Vagina (tissue), 2 donors: ENCODE measurements at regions not wholly inside any gene's neighbourhood (a gene's known extent, or its start where the extent isn't known, plus 50 kb on each side); places are given as distances from the start of the nearest gene placed in this dataset.

Experiments used
- DNase-seq, 2 donors: peaks; one replicate each; pipeline ENCODE4 v3.0.0-alpha.2; 2017; ENCODE audit errors: extremely low spot score in 2 of 2
- H3K27ac ChIP-seq: fragments of 200-600 bp; sonication (generic); one replicate; pipeline ENCODE4 v1.5.1; 2019
- H3K27me3 ChIP-seq: fragments of 200-600 bp; sonication (generic); one replicate; pipeline ENCODE4 v1.5.1; 2019
- H3K36me3 ChIP-seq, 2 donors: fragments of 200-600 bp; sonication (generic); one replicate each; pipeline ENCODE4 v1.5.1; 2017 to 2019
- H3K4me1 ChIP-seq: fragments of 200-600 bp; sonication (generic); one replicate; pipeline ENCODE4 v1.5.1; 2019
- H3K4me3 ChIP-seq, 2 donors: fragments of 200-600 bp; sonication (generic); 1 replicate in 1 of 2; 2 replicates in 1 of 2; pipeline ENCODE4 v1.5.1; 2016 to 2019
- H3K9me3 ChIP-seq: fragments of 200-600 bp; sonication (generic); one replicate; pipeline ENCODE4 v1.5.1; 2019
- CTCF ChIP-seq, 3 experiments: fragments of 450-650 bp in 2 of 3; fragments of 200-600 bp in 1 of 3; sonication (generic) in 1 of 3; IDR thresholded peaks; one replicate each; pipeline ENCODE4 v1.5.1; 2017 to 2019; ENCODE audit warnings: antibody characterized with exemption in 3 of 3, mild to moderate bottlenecking in 2 of 3, moderate library complexity in 2 of 3
- POLR2A ChIP-seq, 2 donors: fragments of 450-650 bp; IDR thresholded peaks; one replicate each; pipeline ENCODE4 v1.6.1; 2017; ENCODE audit warnings: antibody characterized with exemption in 2 of 2, mild to moderate bottlenecking in 2 of 2, moderate library complexity in 2 of 2
- POLR2AphosphoS5 ChIP-seq, 2 donors: sonication (generic); formaldehyde crosslinking; IDR thresholded peaks; one replicate each; pipeline ENCODE4 v1.9.0; 2017; ENCODE audit warnings: antibody characterized with exemption in 2 of 2, mild to moderate bottlenecking in 2 of 2, low read depth in 1 of 2; ENCODE audit not compliant: insufficient read depth in 1 of 2
- intact Hi-C: fragments of 100-400 bp; cut with DNase I; formaldehyde crosslinking; loops from one replicate; pipeline ENCODE4 v1.15.1; 2023

DNA sequence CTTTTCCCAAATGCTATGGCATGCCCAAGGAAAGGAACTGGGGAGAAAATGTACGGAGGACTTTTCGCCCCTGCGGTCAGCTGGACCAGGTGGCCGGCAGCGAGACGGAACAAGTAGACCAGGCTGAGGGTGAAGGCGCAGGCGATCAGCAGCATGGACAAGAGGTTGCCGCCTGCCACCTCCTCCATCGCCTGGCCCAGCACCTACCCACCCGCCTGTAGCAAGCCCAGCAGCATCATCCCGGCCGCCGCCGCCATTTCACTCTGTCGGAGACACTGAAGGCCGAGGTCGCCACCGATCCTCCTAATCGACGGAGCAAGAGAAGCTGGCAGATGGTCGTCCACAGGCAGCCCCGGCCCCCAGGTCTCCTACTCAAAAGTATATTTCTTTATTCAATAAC, 1046.3 kb upstream of the GBE1 start:
- H3K36me3 ChIP-seq: no peaks in the 10 kb centered on the region
- no peak overlapping the region for H3K27ac ChIP-seq
- H3K4me1 ChIP-seq: no peaks in the 10 kb centered on the region
- no peaks in the 10 kb centered on the region for H3K27me3 ChIP-seq
- no peak overlapping the region for H3K4me3 ChIP-seq
- intact Hi-C loops: no loop called here
- TF ChIP-seq POLR2AphosphoS5 (IDR thresholded peaks at IDR 0.05; ENCODE audit: insufficient read depth in 1 of 2, low read depth in 1 of 2) (no peak), CTCF (IDR thresholded peaks at IDR 0.05) (no peak), POLR2A (IDR thresholded peaks at IDR 0.05) (no peak)
- H3K9me3 ChIP-seq: no peaks in the 10 kb centered on the region
- DNase-seq: no peak

GRCh38 chr3:82802501-82802900, 1041.1 kb upstream of the GBE1 start:
- Histone ChIP-seq H3K27me3 (no peaks in the 10 kb centered on the region), H3K36me3 (no peaks in the 10 kb centered on the region), H3K9me3 (no peaks in the 10 kb centered on the region), H3K4me3 (no peak overlapping the region), H3K27ac (no peak overlapping the region), H3K4me1 (no peaks in the 10 kb centered on the region)
- TF ChIP-seq POLR2A (IDR thresholded peaks at IDR 0.05): no peak
- no peak for TF ChIP-seq CTCF (IDR thresholded peaks at IDR 0.05)
- TF ChIP-seq POLR2AphosphoS5 (IDR thresholded peaks at IDR 0.05; ENCODE audit: insufficient read depth in 1 of 2, low read depth in 1 of 2): no peak
- no peak for DNase-seq
- intact Hi-C loops: no loop called here

GRCh38 chr3:82800248-82800647, 1038.8 kb upstream of the GBE1 start:
- Histone ChIP-seq H3K36me3 (no peaks in the 10 kb centered on the region), H3K27me3 (no peaks in the 10 kb centered on the region), H3K9me3 (no peaks in the 10 kb centered on the region), H3K27ac (no peak overlapping the region), H3K4me3 (no peak overlapping the region), H3K4me1 (no peaks in the 10 kb centered on the region)
- TF ChIP-seq POLR2A (IDR thresholded peaks at IDR 0.05) (no peak), CTCF (IDR thresholded peaks at IDR 0.05) (no peak)
- intact Hi-C loops: no loop called here
- DNase-seq: no peak

DNA sequence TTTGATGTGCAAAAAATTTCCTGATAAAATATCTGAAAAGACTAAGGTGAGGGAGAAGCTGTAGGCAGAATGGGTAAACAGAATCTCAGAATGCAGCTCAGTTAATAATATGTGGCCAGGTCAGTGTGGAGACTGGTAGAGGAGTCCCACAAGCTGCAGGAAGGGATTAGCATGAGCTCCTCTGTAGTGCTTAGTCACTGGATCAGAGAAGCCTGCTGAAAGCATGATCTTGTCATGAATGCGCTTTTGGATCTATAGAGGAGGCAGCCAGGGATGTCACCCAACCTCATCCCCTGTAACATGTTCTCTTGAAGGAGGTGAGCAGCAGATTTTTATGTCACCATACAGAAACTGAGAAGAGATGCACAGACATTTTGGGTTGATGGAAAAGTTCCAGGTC, 1035.3 kb upstream of the GBE1 start:
- no peak for DNase-seq
- no peak overlapping the region for H3K4me3 ChIP-seq
- TF ChIP-seq POLR2AphosphoS5 (IDR thresholded peaks at IDR 0.05; ENCODE audit: insufficient read depth in 1 of 2, low read depth in 1 of 2) (no peak), POLR2A (IDR thresholded peaks at IDR 0.05) (no peak)
- H3K36me3 ChIP-seq: no peaks in the 10 kb centered on the region
- H3K27ac ChIP-seq: no peak overlapping the region
- intact Hi-C loops: no loop called here
- H3K9me3 ChIP-seq: no peaks in the 10 kb centered on the region
- no peaks in the 10 kb centered on the region for H3K27me3 ChIP-seq
- no peaks in the 10 kb centered on the region for H3K4me1 ChIP-seq

DNA sequence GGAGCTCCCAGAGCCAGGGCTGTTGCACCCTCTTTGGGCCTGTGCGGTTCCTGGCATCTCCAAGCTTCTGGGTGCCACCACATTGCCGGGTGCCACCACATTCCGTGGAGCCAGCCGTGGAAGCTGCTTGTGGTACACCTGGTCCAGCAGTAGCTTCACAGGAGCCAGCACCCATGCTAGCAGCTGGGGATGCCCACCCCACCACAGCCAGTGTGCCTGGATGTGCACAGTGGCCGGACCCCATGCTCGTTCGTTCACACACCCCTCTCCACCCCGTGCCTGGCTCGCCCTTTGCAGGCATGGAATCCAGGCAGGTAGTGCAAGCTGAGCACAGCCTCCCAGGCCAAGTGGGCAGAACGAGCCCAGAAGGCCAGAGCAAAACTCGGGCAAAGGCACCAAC, 1029.8 kb upstream of the GBE1 start:
- H3K27ac ChIP-seq: no peak overlapping the region
- H3K9me3 ChIP-seq: no peaks in the 10 kb centered on the region
- TF ChIP-seq POLR2A (IDR thresholded peaks at IDR 0.05) (no peak), CTCF (IDR thresholded peaks at IDR 0.05) (no peak), POLR2AphosphoS5 (IDR thresholded peaks at IDR 0.05; ENCODE audit: insufficient read depth in 1 of 2, low read depth in 1 of 2) (no peak)
- no peak overlapping the region for H3K4me3 ChIP-seq
- H3K27me3 ChIP-seq: no peaks in the 10 kb centered on the region
- H3K4me1 ChIP-seq: no peaks in the 10 kb centered on the region
- DNase-seq: no peak
- no peaks in the 10 kb centered on the region for H3K36me3 ChIP-seq
- intact Hi-C loops: no loop called here
